ENCODE measurements at regions not wholly inside any gene's neighbourhood (a gene's known extent, or its start where the extent isn't known, plus 50 kb on each side); places are given as distances from the start of the nearest gene placed in this dataset.

DNA sequence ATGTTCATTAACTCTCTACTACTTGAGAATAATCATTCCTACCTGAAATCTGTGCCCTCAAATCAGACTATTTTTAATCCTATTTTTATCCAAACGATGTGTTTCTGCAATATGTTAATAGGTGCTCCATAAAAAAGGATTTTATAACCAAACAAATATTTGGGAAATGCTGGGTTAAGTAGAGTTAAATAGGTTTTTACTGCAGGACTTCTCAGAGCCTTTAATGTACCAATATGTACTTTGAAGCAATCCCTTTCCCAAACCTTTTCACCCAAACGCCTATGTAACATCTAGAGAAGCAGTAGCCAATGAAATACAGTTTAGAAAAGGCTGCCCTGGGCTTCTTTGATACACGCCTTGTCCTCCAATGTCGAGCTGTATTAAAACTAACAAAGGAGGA is 182.5 kb downstream of the SP3 start:
- TF ChIP-seq POLR2AphosphoS5 (IDR thresholded peaks at IDR 0.05), result no peak
- TF ChIP-seq, protein P1, sequence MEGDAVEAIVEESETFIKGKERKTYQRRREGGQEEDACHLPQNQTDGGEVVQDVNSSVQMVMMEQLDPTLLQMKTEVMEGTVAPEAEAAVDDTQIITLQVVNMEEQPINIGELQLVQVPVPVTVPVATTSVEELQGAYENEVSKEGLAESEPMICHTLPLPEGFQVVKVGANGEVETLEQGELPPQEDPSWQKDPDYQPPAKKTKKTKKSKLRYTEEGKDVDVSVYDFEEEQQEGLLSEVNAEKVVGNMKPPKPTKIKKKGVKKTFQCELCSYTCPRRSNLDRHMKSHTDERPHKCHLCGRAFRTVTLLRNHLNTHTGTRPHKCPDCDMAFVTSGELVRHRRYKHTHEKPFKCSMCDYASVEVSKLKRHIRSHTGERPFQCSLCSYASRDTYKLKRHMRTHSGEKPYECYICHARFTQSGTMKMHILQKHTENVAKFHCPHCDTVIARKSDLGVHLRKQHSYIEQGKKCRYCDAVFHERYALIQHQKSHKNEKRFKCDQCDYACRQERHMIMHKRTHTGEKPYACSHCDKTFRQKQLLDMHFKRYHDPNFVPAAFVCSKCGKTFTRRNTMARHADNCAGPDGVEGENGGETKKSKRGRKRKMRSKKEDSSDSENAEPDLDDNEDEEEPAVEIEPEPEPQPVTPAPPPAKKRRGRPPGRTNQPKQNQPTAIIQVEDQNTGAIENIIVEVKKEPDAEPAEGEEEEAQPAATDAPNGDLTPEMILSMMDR (IDR thresholded peaks at IDR 0.05 in 8 of 11, conservative IDR thresholded peaks at IDR 0.05 in 3 of 11), result no peak
